SU-DHL-6 (cell line): ENCODE measurements at regions not wholly inside any gene's neighbourhood (a gene's known extent, or its start where the extent isn't known, plus 50 kb on each side); places are given as distances from the start of the nearest gene placed in this dataset.

Experiments used
- H2AFZ ChIP-seq: fragments of 200-600 bp; sonication (generic); 2 replicates; pipeline ENCODE4 v1.6.1; 2014; ENCODE audit warnings: low read depth, mild to moderate bottlenecking, moderate library complexity, mixed read lengths, antibody characterized with exemption, low read length; ENCODE audit not compliant: severe bottlenecking
- H3F3A ChIP-seq: fragments of 200-600 bp; shearing (Covaris generic); 2 replicates; pipeline ENCODE4 v1.6.0; 2016; ENCODE audit warnings: antibody characterized with exemption, mild to moderate bottlenecking; ENCODE audit not compliant: insufficient read depth
- H3K27ac ChIP-seq: fragments of 200-600 bp; sonication (generic); 2 replicates; pipeline ENCODE4 v1.5.1; 2016; ENCODE audit warnings: low read depth, mild to moderate bottlenecking, low read length, moderate library complexity, mixed read lengths
- H3K27me3 ChIP-seq: fragments of 200-600 bp; sonication (generic), shearing (Covaris generic); 2 replicates; pipeline ENCODE4 v1.6.0; 2014; ENCODE audit warnings: mild to moderate bottlenecking, low read length
- H3K36me3 ChIP-seq: fragments of 200-600 bp; sonication (generic); 2 replicates; pipeline ENCODE4 v1.6.1; 2014; ENCODE audit warnings: mild to moderate bottlenecking, low read length, mixed read lengths
- H3K4me2 ChIP-seq: fragments of 300-600, 200-600 bp; shearing (Covaris generic), sonication (generic); 2 replicates; pipeline ENCODE4 v1.6.0; 2014; ENCODE audit warnings: low read length, low read depth, mild to moderate bottlenecking; ENCODE audit not compliant: poor library complexity, severe bottlenecking
- H3K4me3 ChIP-seq: fragments of 200-600 bp; sonication (generic); 2 replicates; pipeline ENCODE4 v1.5.1; 2014; ENCODE audit warnings: antibody characterized with exemption, low read length, mild to moderate bottlenecking, mixed read lengths; ENCODE audit not compliant: insufficient read depth, poor library complexity, severe bottlenecking
- H3K79me2 ChIP-seq: fragments of 200-600 bp; sonication (generic); 2 replicates; pipeline ENCODE4 v1.6.1; 2014; ENCODE audit warnings: mild to moderate bottlenecking, low read length, moderate library complexity; ENCODE audit not compliant: insufficient read depth
- H3K9ac ChIP-seq: fragments of 200-600 bp; sonication (generic); 2 replicates; pipeline ENCODE4 v1.7.0; 2014; ENCODE audit warnings: mild to moderate bottlenecking, low read length
- H3K9me2 ChIP-seq: fragments of 200-600 bp; sonication (generic); replicated peaks from 2 replicates; pipeline ENCODE4 v1.6.1; 2014; ENCODE audit warnings: low read length; ENCODE audit not compliant: insufficient read depth
- H3K9me3 ChIP-seq: fragments of 200-600 bp; sonication (generic); 2 replicates; pipeline ENCODE4 v1.6.1; 2014; ENCODE audit warnings: low read length, mixed read lengths; ENCODE audit not compliant: insufficient read depth
- H4K20me1 ChIP-seq: fragments of 200-600 bp; sonication (generic); 2 replicates; pipeline ENCODE4 v1.6.1; 2014; ENCODE audit warnings: low read depth, mild to moderate bottlenecking, antibody characterized with exemption, low read length, moderate library complexity, mixed read lengths
- CTCF ChIP-seq: fragments of 200-600 bp; sonication (generic); IDR thresholded peaks from one replicate; pipeline ENCODE4 v1.5.1; 2017; ENCODE audit warnings: antibody characterized with exemption, mild to moderate bottlenecking, low read length, moderate library complexity; ENCODE audit not compliant: insufficient read depth, poor library complexity, severe bottlenecking
- EZH2phosphoT487 ChIP-seq: fragments of 200-600 bp; sonication (generic), shearing (Covaris generic); conservative IDR thresholded peaks from 2 replicates; pipeline ENCODE4 v1.6.1; 2018; ENCODE audit warnings: mild to moderate bottlenecking, antibody characterized with exemption, low read length, moderate library complexity, mixed read lengths

GRCh38 chr16:62870554-62870953, 834.3 kb upstream of the CDH8 start:
- Histone ChIP-seq H3K36me3 (no peaks in the 10 kb centered on the region), H3K79me2 (no peaks in the 10 kb centered on the region), H3K27ac (no peak overlapping the region), H2AFZ (no peak overlapping the region), H3K9ac (no peak overlapping the region), H3K4me2 (no peak overlapping the region), H3K9me3 (no peaks in the 10 kb centered on the region), H3K9me2 (no peaks in the 10 kb centered on the region), H3F3A (no peaks in the 10 kb centered on the region), H3K27me3 (no peaks in the 10 kb centered on the region), H4K20me1 (no peaks in the 10 kb centered on the region), H3K4me3 (no peak overlapping the region)
- TF ChIP-seq EZH2phosphoT487 (no peak), CTCF (no peak)

GRCh38 chr16:62869837-62870236, 833.6 kb upstream of the CDH8 start:
- Histone ChIP-seq H3K9me3 (no peaks in the 10 kb centered on the region), H3K27ac (no peak overlapping the region), H3K4me2 (no peak overlapping the region), H3K9me2 (no peaks in the 10 kb centered on the region), H4K20me1 (no peaks in the 10 kb centered on the region), H3K4me3 (no peak overlapping the region), H3K36me3 (no peaks in the 10 kb centered on the region), H3K79me2 (no peaks in the 10 kb centered on the region), H3K27me3 (no peaks in the 10 kb centered on the region), H3F3A (no peaks in the 10 kb centered on the region), H2AFZ (no peak overlapping the region), H3K9ac (no peak overlapping the region)
- no peak for TF ChIP-seq CTCF
- no peak for TF ChIP-seq EZH2phosphoT487

GRCh38 chr16:62863139-62863538, 826.9 kb upstream of the CDH8 start:
- H3K4me2 ChIP-seq = no peak overlapping the region
- no peaks in the 10 kb centered on the region for H3K27me3 ChIP-seq
- no peaks in the 10 kb centered on the region for H3K9me2 ChIP-seq
- no peak for TF ChIP-seq EZH2phosphoT487
- no peak for TF ChIP-seq CTCF
- H3K79me2 ChIP-seq = no peaks in the 10 kb centered on the region
- H3K27ac ChIP-seq = no peak overlapping the region
- no peaks in the 10 kb centered on the region for H3K9me3 ChIP-seq
- H3K4me3 ChIP-seq = no peak overlapping the region
- H3K36me3 ChIP-seq = no peaks in the 10 kb centered on the region
- H3K9ac ChIP-seq = no peak overlapping the region
- H3F3A ChIP-seq = no peaks in the 10 kb centered on the region
- no peaks in the 10 kb centered on the region for H4K20me1 ChIP-seq
- H2AFZ ChIP-seq = no peak overlapping the region

- Histone ChIP-seq H3K27me3 (no peaks in the 10 kb centered on the region), H3K27ac (no peak overlapping the region), H3K79me2 (no peaks in the 10 kb centered on the region), H3K9me3 (no peaks in the 10 kb centered on the region), H3K9ac (no peak overlapping the region), H3K9me2 (no peaks in the 10 kb centered on the region), H3K4me3 (no peak overlapping the region), H2AFZ (no peak overlapping the region), H3F3A (no peaks in the 10 kb centered on the region), H3K36me3 (no peaks in the 10 kb centered on the region), H3K4me2 (no peak overlapping the region), H4K20me1 (no peaks in the 10 kb centered on the region)
- TF ChIP-seq EZH2phosphoT487 = no peak
- TF ChIP-seq CTCF = no peak
These were observed 817.6 kb upstream of the CDH8 start for GRCh38 chr16:62853887-62854286.
